GM21390 (cell line): ENCODE measurements at regions not wholly inside any gene's neighbourhood (a gene's known extent, or its start where the extent isn't known, plus 50 kb on each side); places are given as distances from the start of the nearest gene placed in this dataset.
A peak's percentile ranks its signal among the peaks of the same experiment; 100 is the strongest.

ENCODE experiments used
- ATAC-seq: cut with Tn5 transposase; IDR thresholded peaks from one replicate; pipeline ENCODE4 v1.9.1; 2021; ENCODE audit not compliant: unreplicated experiment

GRCh38 chr4:179855469-179855868 is 2387.7 kb upstream of the TENM3 start:
- ATAC-seq = no peak

- ATAC-seq = no peak
Measured at GRCh38 chr4:179858221-179858620, 2385.0 kb upstream of the TENM3 start.

GRCh38 chr4:179867300-179867878 is 2375.8 kb upstream of the TENM3 start:
- ATAC-seq = peak; percentile 98

- no peak for ATAC-seq
Measured at GRCh38 chr4:179871726-179872125, 2371.5 kb upstream of the TENM3 start.

GRCh38 chr4:179872755-179873154 is 2370.4 kb upstream of the TENM3 start:
- ATAC-seq = no peak

- ATAC-seq = no peak
Measured at GRCh38 chr4:179880756-179881155, 2362.4 kb upstream of the TENM3 start.

- ATAC-seq = no peak
Measured at GRCh38 chr4:179894066-179894778, 2349.0 kb upstream of the TENM3 start.

GRCh38 chr4:179919587-179919986 is 2323.6 kb upstream of the TENM3 start:
- no peak for ATAC-seq

GRCh38 chr4:179927473-179927872 is 2315.7 kb upstream of the TENM3 start:
- peak; percentile 70 for ATAC-seq

GRCh38 chr4:179941911-179942310 is 2301.3 kb upstream of the TENM3 start:
- ATAC-seq = no peak

- no peak for ATAC-seq
Measured at GRCh38 chr4:179976777-179977176, 2266.4 kb upstream of the TENM3 start.

- no peak for ATAC-seq
Measured at GRCh38 chr4:179977378-179977777, 2265.8 kb upstream of the TENM3 start.

- no peak for ATAC-seq
Measured at GRCh38 chr4:179981161-179981560, 2262.0 kb upstream of the TENM3 start.

GRCh38 chr4:179989975-179990374 is 2253.2 kb upstream of the TENM3 start:
- ATAC-seq = peak; percentile 100

GRCh38 chr4:180009316-180009715 is 2233.9 kb upstream of the TENM3 start:
- no peak for ATAC-seq

GRCh38 chr4:180028682-180029081 is 2214.5 kb upstream of the TENM3 start:
- peak; percentile 86 for ATAC-seq

- no peak for ATAC-seq
Measured at GRCh38 chr4:180031330-180031729, 2211.9 kb upstream of the TENM3 start.

- no peak for ATAC-seq
Measured at GRCh38 chr4:180041576-180041975, 2201.6 kb upstream of the TENM3 start.

- ATAC-seq = no peak
Measured at GRCh38 chr4:180052629-180053028, 2190.6 kb upstream of the TENM3 start.

- ATAC-seq = no peak
Measured at GRCh38 chr4:180054291-180054690, 2188.9 kb upstream of the TENM3 start.

- no peak for ATAC-seq
Measured at GRCh38 chr4:180057299-180057721, 2185.9 kb upstream of the TENM3 start.

GRCh38 chr4:180057891-180058671 is 2185.1 kb upstream of the TENM3 start:
- ATAC-seq = peak; percentile 71
